Fibroblast of upper back skin (primary cell): ENCODE measurements at regions not wholly inside any gene's neighbourhood (a gene's known extent, or its start where the extent isn't known, plus 50 kb on each side); places are given as distances from the start of the nearest gene placed in this dataset.

Source experiments
- DNase-seq: peaks from one replicate; pipeline ENCODE4 v3.0.0-alpha.2; 2013

GRCh38 chr6:156647140-156647784 lies 129.9 kb upstream of the ARID1B start:
- no peak for DNase-seq

DNA sequence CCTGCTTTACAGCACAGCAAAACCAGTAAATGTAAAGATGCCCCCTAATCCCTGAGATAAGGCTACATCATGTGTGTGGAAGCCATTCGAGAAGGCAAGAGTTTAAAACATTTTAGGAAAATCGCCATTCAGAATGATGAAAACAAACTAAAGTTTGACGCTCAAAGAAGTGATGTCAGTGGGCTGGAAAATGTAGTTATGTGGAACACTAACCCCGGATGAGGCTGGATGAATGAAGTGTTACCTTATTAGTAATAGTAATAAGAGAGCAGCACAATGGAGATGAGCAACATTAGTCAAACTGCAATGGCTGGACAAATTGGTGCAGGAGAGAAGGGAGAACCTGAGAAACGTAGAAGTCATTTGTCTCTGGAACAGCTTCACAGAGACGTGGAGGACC lies 130.7 kb upstream of the ARID1B start:
- DNase-seq, result no peak

- peak; percentile 47 for DNase-seq
Observed at GRCh38 chr6:156645097-156645496, 132.1 kb upstream of the ARID1B start.

DNA sequence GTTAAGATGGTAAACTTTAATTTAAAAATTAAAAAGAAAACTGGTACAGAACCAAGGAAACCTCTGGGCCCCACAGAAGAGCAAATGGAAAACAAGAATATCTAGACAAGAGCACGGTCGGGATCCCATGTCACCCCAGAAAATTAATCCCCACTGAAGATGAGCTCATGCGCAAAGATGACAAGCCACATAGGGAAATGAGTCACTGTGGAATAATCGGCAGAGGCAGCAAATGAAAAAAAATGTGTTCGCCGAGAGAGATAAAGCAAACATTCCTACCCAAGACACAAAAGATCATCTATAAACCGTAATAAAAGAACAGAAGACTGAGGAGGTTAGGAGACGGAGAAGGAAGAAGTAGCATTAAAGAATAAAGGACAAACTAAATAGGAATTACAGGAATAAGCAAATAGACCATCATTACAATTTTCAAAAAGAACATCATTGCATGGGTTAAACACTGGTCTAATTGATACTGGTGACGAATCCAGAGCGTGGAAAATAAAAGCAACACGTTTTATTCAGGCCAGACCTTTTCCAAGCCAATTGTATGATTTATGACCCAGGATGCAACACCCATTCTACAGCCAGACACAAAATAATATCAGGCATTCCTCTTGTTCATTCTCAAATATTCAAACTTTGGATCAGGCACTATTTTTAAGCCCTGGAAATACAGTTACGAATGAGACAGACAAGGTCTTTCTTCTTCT lies 138.0 kb upstream of the ARID1B start:
- DNase-seq, result no peak

GRCh38 chr6:156638581-156638980 lies 138.6 kb upstream of the ARID1B start:
- DNase-seq, result no peak

DNA sequence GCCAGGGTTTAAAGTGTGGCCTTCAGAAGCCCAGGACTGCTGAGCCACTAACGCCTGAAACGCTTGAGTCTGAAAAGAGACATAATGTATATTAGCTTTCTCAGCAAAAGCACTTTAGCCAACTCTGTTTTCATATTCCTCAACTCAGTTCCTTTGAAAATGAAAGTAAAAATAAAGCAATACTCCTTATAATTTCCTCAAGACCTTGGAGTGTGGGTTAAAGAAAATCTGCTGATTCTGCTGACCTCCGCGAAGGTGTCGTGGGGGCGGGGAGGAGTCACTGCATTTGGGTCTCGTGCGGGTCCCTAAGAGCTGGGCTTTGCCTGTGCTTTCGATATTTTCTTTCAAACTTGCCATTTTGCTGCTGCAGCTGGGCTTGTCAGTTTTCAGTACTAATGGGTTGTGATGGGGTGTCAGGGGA lies 142.2 kb upstream of the ARID1B start:
- no peak for DNase-seq

GRCh38 chr6:156634048-156634447 lies 143.1 kb upstream of the ARID1B start:
- DNase-seq, result no peak

- DNase-seq, result no peak
Observed at GRCh38 chr6:156633291-156633690, 143.9 kb upstream of the ARID1B start.

- no peak for DNase-seq
Observed at GRCh38 chr6:156630613-156631302, 146.4 kb upstream of the ARID1B start.

- no peak for DNase-seq
Observed at GRCh38 chr6:156628805-156629204, 148.4 kb upstream of the ARID1B start.

GRCh38 chr6:156627524-156627923 lies 149.7 kb upstream of the ARID1B start:
- no peak for DNase-seq

GRCh38 chr6:156622185-156622584 lies 155.0 kb upstream of the ARID1B start:
- DNase-seq, result no peak

DNA sequence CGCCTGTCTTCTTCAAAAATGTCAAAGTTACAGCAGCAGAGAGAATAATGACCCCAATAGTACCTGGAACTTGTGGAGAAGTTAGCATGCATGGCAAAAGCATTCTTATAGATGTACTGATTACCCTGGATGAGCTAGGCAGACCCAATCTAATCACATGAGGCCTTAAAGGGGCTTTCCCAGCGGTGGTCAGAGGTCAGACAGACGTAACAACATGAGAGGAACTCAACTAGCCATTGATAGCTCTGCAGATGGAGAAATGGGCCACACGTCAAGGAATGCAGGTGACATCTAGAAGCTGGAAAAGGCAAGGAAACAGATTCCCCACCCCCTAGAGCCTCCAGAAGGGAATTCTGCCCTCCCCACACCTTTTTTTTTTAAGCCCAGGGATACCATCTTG lies 156.8 kb upstream of the ARID1B start:
- DNase-seq, result no peak

GRCh38 chr6:156618600-156619205 lies 158.5 kb upstream of the ARID1B start:
- peak; percentile 20 for DNase-seq

DNA sequence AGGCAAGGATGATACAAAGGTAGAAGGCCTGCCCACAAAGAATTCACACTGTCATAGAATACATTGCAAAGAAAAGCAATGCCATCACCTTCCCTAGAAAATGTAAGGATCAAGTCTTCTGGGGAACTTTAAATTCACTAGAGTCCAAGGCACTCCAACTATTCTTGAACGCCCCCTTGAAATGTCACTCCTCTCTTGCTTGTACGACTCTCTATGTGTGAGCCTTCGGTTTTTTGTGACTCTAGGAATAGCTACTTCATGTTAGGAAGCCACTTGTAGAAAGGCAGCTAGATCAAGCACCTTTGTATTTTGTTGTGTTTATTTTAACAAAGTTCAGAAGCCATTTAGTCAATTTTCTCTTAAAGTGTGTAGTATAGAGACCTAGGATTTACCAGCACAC lies 159.2 kb upstream of the ARID1B start:
- no peak for DNase-seq

DNA sequence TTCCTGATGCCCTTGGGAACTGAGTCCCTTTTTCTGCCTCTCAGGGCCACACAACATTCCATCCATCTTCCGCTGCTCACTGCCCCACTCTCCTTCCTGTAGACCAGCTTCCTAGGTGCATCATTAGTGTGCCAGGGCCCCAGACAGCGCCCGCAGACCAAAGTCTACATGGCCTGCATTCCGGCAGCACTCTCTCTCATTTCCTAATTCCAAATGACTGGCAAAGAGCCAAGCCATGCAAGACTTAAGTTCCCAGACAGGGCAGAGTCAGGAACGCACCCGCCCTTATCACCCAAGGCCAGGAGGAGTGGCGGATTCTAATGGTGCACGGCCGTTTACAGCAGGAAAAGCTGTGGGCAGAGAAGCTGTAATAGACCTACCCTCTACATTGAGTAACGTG lies 159.8 kb upstream of the ARID1B start:
- peak; percentile 21 for DNase-seq

- DNase-seq, result no peak
Observed at GRCh38 chr6:156616495-156616894, 160.7 kb upstream of the ARID1B start.

- DNase-seq, result no peak
Observed at GRCh38 chr6:156613996-156614395, 163.2 kb upstream of the ARID1B start.

GRCh38 chr6:156612361-156612760 lies 164.8 kb upstream of the ARID1B start:
- no peak for DNase-seq

DNA sequence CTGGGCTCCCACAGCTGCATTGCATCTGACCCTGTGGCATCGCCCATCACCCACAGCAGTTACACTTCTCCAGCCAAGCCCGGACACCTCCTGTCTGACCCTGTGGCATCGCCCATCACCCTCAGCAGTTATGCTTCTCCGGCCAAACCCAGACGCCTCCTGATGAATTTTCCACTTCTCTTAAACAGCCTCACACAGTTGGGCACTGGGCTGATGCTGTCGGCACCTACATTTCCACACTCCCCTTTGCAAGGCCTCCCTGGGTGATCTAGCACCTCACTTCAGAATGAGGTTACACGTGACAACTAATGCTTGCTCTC lies 175.2 kb upstream of the ARID1B start:
- DNase-seq, result no peak

- no peak for DNase-seq
Observed at GRCh38 chr6:156601152-156602065, 175.8 kb upstream of the ARID1B start.

DNA sequence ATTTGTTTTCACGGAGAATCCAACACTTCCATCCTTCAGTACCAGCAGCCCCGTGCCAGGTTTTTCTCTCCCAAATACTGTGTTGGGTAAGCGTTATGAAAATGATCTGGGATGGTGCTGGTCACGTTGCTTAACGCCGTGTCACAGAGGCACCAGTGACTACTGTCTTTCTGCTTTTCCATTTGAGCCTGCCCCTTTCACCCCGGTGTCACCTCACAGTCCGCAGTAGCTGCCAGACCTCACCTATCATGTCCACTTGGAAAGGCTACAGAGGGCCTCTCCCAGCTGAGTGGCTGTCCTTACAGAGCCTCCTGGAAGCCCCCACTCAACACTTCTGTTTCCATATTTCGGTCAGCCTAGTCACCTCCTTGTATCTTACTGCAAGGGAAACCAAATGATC lies 176.5 kb upstream of the ARID1B start:
- DNase-seq, result no peak
